ENCODE measurements at regions not wholly inside any gene's neighbourhood (a gene's known extent, or its start where the extent isn't known, plus 50 kb on each side); places are given as distances from the start of the nearest gene placed in this dataset.

DNA sequence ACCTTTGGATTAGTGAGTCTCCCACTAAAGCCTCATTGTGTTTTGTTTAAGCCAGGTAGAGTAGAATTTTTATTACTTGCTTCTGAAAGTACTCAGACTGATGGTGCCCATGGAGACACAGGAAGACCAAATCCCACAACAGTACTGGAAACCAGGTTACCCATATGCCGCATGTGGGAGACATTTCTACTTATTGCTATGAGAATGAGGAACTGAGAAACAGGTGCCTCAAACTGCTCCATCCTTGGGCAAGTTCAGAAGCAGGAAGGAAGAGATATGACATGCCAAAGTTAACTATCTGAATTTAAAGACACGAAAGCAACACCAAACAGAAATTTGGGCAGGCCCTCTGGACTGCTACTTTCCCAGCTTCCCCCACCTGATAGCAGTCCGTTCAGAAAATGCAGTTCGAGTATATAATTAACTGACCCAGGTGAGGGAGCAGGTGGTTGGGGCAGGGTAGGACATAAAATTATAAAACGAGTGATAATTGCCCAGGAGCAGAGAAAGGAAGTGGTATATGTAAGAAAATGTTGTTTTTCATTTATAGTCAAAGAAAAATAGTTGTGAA, 382.3 kb upstream of the MTPN start:
- TF ChIP-seq, protein P1, sequence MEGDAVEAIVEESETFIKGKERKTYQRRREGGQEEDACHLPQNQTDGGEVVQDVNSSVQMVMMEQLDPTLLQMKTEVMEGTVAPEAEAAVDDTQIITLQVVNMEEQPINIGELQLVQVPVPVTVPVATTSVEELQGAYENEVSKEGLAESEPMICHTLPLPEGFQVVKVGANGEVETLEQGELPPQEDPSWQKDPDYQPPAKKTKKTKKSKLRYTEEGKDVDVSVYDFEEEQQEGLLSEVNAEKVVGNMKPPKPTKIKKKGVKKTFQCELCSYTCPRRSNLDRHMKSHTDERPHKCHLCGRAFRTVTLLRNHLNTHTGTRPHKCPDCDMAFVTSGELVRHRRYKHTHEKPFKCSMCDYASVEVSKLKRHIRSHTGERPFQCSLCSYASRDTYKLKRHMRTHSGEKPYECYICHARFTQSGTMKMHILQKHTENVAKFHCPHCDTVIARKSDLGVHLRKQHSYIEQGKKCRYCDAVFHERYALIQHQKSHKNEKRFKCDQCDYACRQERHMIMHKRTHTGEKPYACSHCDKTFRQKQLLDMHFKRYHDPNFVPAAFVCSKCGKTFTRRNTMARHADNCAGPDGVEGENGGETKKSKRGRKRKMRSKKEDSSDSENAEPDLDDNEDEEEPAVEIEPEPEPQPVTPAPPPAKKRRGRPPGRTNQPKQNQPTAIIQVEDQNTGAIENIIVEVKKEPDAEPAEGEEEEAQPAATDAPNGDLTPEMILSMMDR (IDR thresholded peaks at IDR 0.05): no peak
- no peak for TF ChIP-seq POLR2AphosphoS5 (IDR thresholded peaks at IDR 0.05)
- no peak for TF ChIP-seq EP300 (IDR thresholded peaks at IDR 0.05)

Measured in stomach (tissue), 4 donors.